Panc1 (cell line): ENCODE measurements at regions not wholly inside any gene's neighbourhood (a gene's known extent, or its start where the extent isn't known, plus 50 kb on each side); places are given as distances from the start of the nearest gene placed in this dataset.

Source experiments
- ATAC-seq: fragments of 200-7000 bp; cut with Tn5 transposase; 2 replicates; pipeline ENCODE4 v1.9.1; 2020; ENCODE audit warnings: mild to moderate bottlenecking, moderate library complexity
- BruUV-seq: library from RNA; stranded (reverse); fragments of 400-500 nt; replicated peaks from 2 replicates; lab custom pipeline; 2021; lab: Mats Ljungman, UMichigan
- CTCF ChIA-PET: fragments of 300-600 bp; sonication (Branson Sonifier 250); formaldehyde crosslinking; loops from one replicate; lab custom pipeline; 2022; ENCODE audit warnings: antibody characterized with exemption; lab: Charles Lee
- POLR2A ChIA-PET: fragments of 300-600 bp; sonication (Branson Sonifier 250); formaldehyde crosslinking; loops from one replicate; lab custom pipeline; 2022; ENCODE audit warnings: antibody characterized with exemption; lab: Charles Lee
- DNase-seq: peaks from one replicate; pipeline ENCODE4 v3.0.0-alpha.2; 2010; ENCODE audit warnings: low read depth, low spot score
- H3K27ac ChIP-seq: 2 replicates; pipeline ENCODE4 v1.5.1; 2011; ENCODE audit warnings: mild to moderate bottlenecking, low read length, inconsistent platforms
- H3K27me3 ChIP-seq: fragments of 200-500 bp; sonication (Bioruptor generic); 2 replicates; pipeline ENCODE4 v1.6.0; 2014; ENCODE audit warnings: low read length, inconsistent platforms; ENCODE audit not compliant: control insufficient read depth, insufficient read depth
- H3K36me3 ChIP-seq: fragments of 200-500 bp; sonication (Bioruptor generic); 2 replicates; pipeline ENCODE4 v1.5.1; 2014; ENCODE audit warnings: inconsistent platforms, mild to moderate bottlenecking, low read length, moderate library complexity; ENCODE audit not compliant: control insufficient read depth, insufficient read depth
- H3K4me1 ChIP-seq: 2 replicates; pipeline ENCODE4 v1.5.1; 2011; ENCODE audit warnings: inconsistent platforms, mild to moderate bottlenecking, low read length, moderate library complexity; ENCODE audit not compliant: control insufficient read depth, insufficient read depth
- H3K4me3 ChIP-seq, 2 experiments: 2 replicates each; pipeline ENCODE4 v1.5.1; 2011 to 2012; ENCODE audit warnings: low read depth in 2 of 2, low read length in 2 of 2, mild to moderate bottlenecking in 2 of 2, inconsistent platforms in 1 of 2, moderate library complexity in 1 of 2
- H3K9me3 ChIP-seq: fragments of 200-500 bp; sonication (Bioruptor generic); 2 replicates; pipeline ENCODE4 v1.5.1; 2014; ENCODE audit warnings: low read depth, mild to moderate bottlenecking, inconsistent platforms, low read length, moderate library complexity; ENCODE audit not compliant: control insufficient read depth, insufficient read depth
- CTCF ChIP-seq: fragments of 450-650 bp; IDR thresholded peaks from 2 replicates; pipeline ENCODE4 v1.5.1; 2017; ENCODE audit warnings: mild to moderate bottlenecking
- POLR2AphosphoS5 ChIP-seq: IDR thresholded peaks from 2 replicates; pipeline ENCODE4 v1.6.1; 2012; ENCODE audit warnings: mild to moderate bottlenecking, low read depth, low read length, moderate library complexity
- REST ChIP-seq, 2 experiments: IDR thresholded peaks; 2 replicates each; pipeline ENCODE4 v1.6.1; 2011 to 2012; ENCODE audit warnings: low read depth in 2 of 2, control low read depth in 1 of 2, low read length in 1 of 2, mild to moderate bottlenecking in 1 of 2, moderate library complexity in 1 of 2; ENCODE audit not compliant: insufficient read depth in 1 of 2
- SIN3A ChIP-seq: IDR thresholded peaks from 2 replicates; pipeline ENCODE4 v1.6.1; 2012; ENCODE audit warnings: low read depth, mild to moderate bottlenecking, low read length, moderate library complexity, borderline replicate concordance; ENCODE audit not compliant: insufficient read depth
- TCF7L2 ChIP-seq: IDR thresholded peaks from 2 replicates; pipeline ENCODE4 v1.6.1; 2011; ENCODE audit warnings: mild to moderate bottlenecking, low read depth, low read length, inconsistent platforms
- in situ Hi-C: cut with HindIII; loops from 2 replicates; pipeline ENCODE4 v1.10.0; 2016; ENCODE audit warnings: low sequenced_read_pairs, low pct_unique_long_range_greater_than_20kb
- intact Hi-C: fragments of 100-400 bp; cut with micrococcal nuclease; formaldehyde crosslinking; loops from one replicate; pipeline ENCODE4 v1.10.0; 2022; ENCODE audit not compliant: unreplicated experiment

GRCh38 chr5:74281166-74281565 is 359.4 kb downstream of the ENC1 start:
- DNase-seq (no peak), ATAC-seq (no peak)
- Histone ChIP-seq H3K9me3 (no peaks in the 10 kb centered on the region), H3K36me3 (no peaks in the 10 kb centered on the region), H3K27me3 (no peaks in the 10 kb centered on the region; the same call in 1 of the 2 replicates), H3K27ac (no peak overlapping the region), H3K4me1 (no peaks in the 10 kb centered on the region), H3K4me3 (no peak overlapping the region)
- in situ Hi-C loops (no loop called here), intact Hi-C loops (no loop called here)
- BruUV-seq = no TSS peak
- ChIA-PET CTCF (no interaction called here), POLR2A (no interaction called here)
- no peak for TF ChIP-seq REST (IDR thresholded peaks at IDR 0.05; ENCODE audit: insufficient read depth in 1 of 2, low read depth in 2 of 2, low read length in 1 of 2)
- TF ChIP-seq TCF7L2 = no peak
- no peak for TF ChIP-seq POLR2AphosphoS5
- TF ChIP-seq CTCF = no peak
- TF ChIP-seq SIN3A = no peak

GRCh38 chr5:74280306-74280705 is 360.2 kb downstream of the ENC1 start:
- H3K4me3 ChIP-seq = no peak overlapping the region
- CTCF ChIA-PET = no interaction called here
- in situ Hi-C loops (no loop called here), intact Hi-C loops (no loop called here)
- POLR2A ChIA-PET = no interaction called here
- DNase-seq (no peak), ATAC-seq (no peak)
- no peaks in the 10 kb centered on the region for H3K36me3 ChIP-seq
- no TSS peak for BruUV-seq
- no peaks in the 10 kb centered on the region for H3K9me3 ChIP-seq
- H3K4me1 ChIP-seq = no peaks in the 10 kb centered on the region
- H3K27ac ChIP-seq = no peak overlapping the region
- no peak for TF ChIP-seq REST (IDR thresholded peaks at IDR 0.05; ENCODE audit: insufficient read depth in 1 of 2, low read depth in 2 of 2, low read length in 1 of 2)
- TF ChIP-seq POLR2AphosphoS5 = no peak
- TF ChIP-seq TCF7L2 = no peak
- TF ChIP-seq CTCF = no peak
- TF ChIP-seq SIN3A = no peak
- H3K27me3 ChIP-seq = no peaks in the 10 kb centered on the region; the same call in 1 of the 2 replicates
